D721Med (cell line): ENCODE measurements at regions not wholly inside any gene's neighbourhood (a gene's known extent, or its start where the extent isn't known, plus 50 kb on each side); places are given as distances from the start of the nearest gene placed in this dataset.

Source experiments
- DNase-seq: peaks from one replicate; pipeline ENCODE4 v3.0.0; 2011; ENCODE audit warnings: low spot score; ENCODE audit not compliant: insufficient read length
- FAIRE-seq: peaks from 2 replicates; lab custom pipeline; 2011; peaks lifted over from hg19 to GRCh38; lab: Jason Lieb, UNC
- TF ChIP-seq, protein P1 (sequence below): IDR thresholded peaks from 2 replicates; pipeline ENCODE4 v1.5.1; 2012; ENCODE audit warnings: mild to moderate bottlenecking, control low read depth; ENCODE audit not compliant: insufficient read depth; ENCODE audit errors: missing control alignments

DNA sequence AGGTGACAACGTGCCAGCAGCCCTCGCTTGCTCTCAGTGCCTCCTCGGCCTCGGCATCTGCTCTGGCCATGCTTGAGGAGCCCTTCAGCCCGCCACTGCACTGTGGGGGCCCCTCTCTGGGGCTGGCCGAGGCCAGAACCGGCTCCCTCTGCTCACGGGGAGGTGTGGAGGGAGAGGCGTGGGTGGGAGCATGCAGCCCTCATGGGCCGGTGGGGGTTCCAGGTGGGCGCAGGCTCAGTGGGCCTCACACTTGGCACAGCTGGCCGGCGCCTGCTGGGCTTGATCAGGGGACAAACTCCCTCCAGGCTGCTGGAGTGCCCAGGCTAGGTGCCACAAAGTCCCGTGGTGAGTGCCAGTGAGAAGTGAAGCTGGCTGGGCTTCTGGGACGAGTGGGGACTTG is 566.6 kb upstream of the ID4 start:
- TF ChIP-seq, protein P1, sequence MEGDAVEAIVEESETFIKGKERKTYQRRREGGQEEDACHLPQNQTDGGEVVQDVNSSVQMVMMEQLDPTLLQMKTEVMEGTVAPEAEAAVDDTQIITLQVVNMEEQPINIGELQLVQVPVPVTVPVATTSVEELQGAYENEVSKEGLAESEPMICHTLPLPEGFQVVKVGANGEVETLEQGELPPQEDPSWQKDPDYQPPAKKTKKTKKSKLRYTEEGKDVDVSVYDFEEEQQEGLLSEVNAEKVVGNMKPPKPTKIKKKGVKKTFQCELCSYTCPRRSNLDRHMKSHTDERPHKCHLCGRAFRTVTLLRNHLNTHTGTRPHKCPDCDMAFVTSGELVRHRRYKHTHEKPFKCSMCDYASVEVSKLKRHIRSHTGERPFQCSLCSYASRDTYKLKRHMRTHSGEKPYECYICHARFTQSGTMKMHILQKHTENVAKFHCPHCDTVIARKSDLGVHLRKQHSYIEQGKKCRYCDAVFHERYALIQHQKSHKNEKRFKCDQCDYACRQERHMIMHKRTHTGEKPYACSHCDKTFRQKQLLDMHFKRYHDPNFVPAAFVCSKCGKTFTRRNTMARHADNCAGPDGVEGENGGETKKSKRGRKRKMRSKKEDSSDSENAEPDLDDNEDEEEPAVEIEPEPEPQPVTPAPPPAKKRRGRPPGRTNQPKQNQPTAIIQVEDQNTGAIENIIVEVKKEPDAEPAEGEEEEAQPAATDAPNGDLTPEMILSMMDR = no peak
- no peak for DNase-seq
- no peak for FAIRE-seq

DNA sequence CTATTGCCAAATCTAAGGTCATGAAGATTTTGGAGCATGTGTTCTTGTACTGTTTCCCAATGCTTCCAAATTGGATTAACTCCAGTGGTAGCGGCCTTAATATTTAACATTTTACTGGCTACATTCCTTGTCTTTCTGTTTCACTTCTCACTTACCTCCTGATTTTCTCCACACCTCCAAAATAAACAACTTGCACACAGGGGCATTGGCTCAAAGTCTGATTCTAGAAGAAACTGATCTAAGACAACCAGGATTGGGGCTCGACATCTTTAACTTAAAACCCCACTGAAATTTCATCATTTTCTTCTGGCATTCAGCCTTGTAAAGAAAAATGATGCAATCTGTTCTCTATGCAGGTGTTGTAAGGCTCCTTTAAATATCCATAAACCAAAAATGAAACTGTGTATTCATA is 557.9 kb upstream of the ID4 start:
- DNase-seq = no peak
- TF ChIP-seq, protein P1 = no peak
- no peak for FAIRE-seq

DNA sequence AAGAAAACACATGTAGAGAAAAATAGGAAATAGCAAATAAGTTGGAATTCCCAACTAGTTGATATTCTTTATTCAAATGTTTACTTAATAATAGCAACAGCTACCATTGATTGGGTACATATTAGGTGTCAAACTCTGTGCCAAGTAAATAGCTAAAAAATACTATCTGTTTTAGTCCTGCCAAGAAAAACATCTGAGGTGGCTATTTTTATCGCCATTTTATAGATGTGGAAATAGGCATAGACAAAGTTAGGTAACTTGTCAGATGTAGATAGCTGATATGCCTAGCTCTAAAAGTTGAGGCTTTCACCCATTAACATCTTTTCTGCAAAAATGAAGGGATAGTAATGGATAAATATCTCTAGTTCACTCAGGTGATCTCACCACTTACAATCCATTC is 549.2 kb upstream of the ID4 start:
- DNase-seq (no peak), FAIRE-seq (no peak)
- TF ChIP-seq, protein P1 = no peak

DNA sequence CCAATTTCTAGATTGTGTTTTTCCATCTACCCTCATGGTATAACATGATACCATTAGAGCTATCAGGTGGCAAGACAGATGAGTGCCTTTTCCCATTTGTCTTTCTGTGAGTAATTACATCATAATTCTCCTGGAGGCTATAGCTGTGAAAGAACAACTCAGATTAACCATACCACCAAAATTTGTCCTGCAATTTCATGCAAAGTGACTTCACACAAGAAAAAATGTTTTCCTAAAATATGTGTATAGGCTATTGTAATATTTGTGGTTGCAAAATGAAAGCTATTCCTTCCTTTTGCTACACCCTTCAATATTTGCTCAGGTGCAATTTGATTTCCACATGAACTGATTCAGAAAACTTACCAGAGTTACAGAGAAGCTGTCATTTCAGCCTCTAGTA is 547.7 kb upstream of the ID4 start:
- TF ChIP-seq, protein P1 = no peak
- FAIRE-seq (no peak), DNase-seq (no peak)

DNA sequence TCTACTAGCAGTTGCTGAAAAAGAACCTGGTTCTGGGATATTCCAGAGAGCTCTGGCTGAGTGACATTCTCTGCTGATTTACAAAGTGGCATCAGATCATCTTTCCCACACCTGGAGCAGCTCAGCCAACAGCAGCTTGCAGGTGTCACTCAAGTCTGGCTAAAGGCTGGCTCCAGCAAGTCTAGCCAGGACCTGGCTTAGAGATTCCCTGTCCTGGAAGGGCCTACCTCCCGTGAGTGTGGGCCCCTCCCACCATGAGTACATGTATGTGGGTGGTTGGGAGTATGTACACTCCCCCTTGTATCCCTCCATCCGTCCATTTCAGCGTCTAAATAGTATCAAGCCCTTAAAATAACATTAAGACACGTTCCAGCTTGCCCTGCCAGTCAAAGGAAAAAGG is 539.3 kb upstream of the ID4 start:
- DNase-seq = no peak
- no peak for FAIRE-seq
- TF ChIP-seq, protein P1 = no peak

DNA sequence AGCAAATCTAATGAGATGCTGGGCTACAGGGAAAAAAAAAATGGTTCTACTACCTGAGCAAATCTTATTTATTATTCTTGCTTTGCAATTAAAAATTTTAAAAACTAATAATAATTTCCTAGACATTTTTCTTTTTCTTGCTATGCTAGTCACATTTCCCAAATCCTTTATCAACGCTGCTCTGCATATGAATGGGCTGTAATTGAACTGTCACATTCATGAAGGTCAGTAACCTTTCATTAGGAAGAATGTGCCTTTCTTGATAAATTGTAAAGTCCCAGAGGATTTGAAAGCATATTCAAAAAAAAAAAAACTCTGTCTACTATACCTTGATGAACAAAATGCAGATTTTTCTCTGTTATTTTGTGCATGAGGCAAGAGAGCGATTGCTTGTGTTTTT is 538.7 kb upstream of the ID4 start:
- DNase-seq (no peak), FAIRE-seq (no peak)
- TF ChIP-seq, protein P1 = no peak

DNA sequence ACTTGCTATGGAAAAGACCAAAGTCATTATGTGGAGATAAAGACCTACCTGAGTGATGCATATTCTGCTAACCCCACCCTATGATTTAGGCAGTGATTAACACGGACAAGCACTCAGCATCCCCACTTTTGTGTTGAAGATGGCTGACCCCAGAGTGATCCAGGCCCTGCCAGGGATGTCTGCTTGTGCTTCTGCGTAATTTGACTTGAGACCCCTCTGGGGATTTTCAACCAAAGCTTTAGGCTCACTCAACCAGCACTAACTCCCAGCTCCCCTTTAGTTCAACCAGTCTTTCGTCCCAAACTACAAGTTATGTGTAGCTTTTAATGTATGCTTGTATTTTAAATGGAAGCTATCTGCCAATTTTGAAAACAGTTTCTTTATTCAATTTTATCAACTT is 538.0 kb upstream of the ID4 start:
- FAIRE-seq = no peak
- TF ChIP-seq, protein P1 = no peak

More for the DNA sequence above, 538.0 kb upstream of the ID4 start:
- no peak for DNase-seq
